GM23338 (cell line): ENCODE measurements at regions not wholly inside any gene's neighbourhood (a gene's known extent, or its start where the extent isn't known, plus 50 kb on each side); places are given as distances from the start of the nearest gene placed in this dataset.

ENCODE experiments used
- ATAC-seq: fragments of 200-7000 bp; cut with Tn5 transposase; 3 replicates; pipeline ENCODE4 v1.9.1; 2020
- DNase-seq: peaks from one replicate; pipeline ENCODE4 v3.0.0-alpha.2; 2015; ENCODE audit warnings: low spot score
- H2AFZ ChIP-seq: fragments of 200-600 bp; sonication (generic); 2 replicates; pipeline ENCODE4 v1.8.0; 2016; ENCODE audit warnings: antibody characterized with exemption, mild to moderate bottlenecking, moderate library complexity
- H3F3A ChIP-seq: fragments of 200-600 bp; sonication (generic); replicated peaks from 2 replicates; pipeline ENCODE4 v1.8.0; 2017; ENCODE audit warnings: antibody characterized with exemption, mixed run types, low read depth
- H3K27ac ChIP-seq: fragments of 200-600 bp; sonication (generic); 2 replicates; pipeline ENCODE4 v1.6.1; 2016; ENCODE audit warnings: low read depth
- H3K27me3 ChIP-seq: fragments of 200-600 bp; sonication (generic); 2 replicates; pipeline ENCODE4 v1.8.0; 2016; ENCODE audit warnings: mild to moderate bottlenecking, mixed run types, moderate library complexity; ENCODE audit not compliant: insufficient read depth
- H3K36me3 ChIP-seq: fragments of 200-600 bp; sonication (generic); 2 replicates; pipeline ENCODE4 v1.8.0; 2016; ENCODE audit warnings: mild to moderate bottlenecking; ENCODE audit not compliant: insufficient read depth
- H3K4me1 ChIP-seq: fragments of 200-600 bp; sonication (generic); 2 replicates; pipeline ENCODE4 v1.8.0; 2016; ENCODE audit warnings: mild to moderate bottlenecking, moderate library complexity; ENCODE audit not compliant: insufficient read depth
- H3K4me2 ChIP-seq: fragments of 200-600 bp; sonication (generic); 2 replicates; pipeline ENCODE4 v1.7.1; 2017; ENCODE audit warnings: mixed run types
- H3K4me3 ChIP-seq: fragments of 200-600 bp; sonication (generic); 2 replicates; pipeline ENCODE4 v1.6.1; 2016; ENCODE audit warnings: mixed run types
- H3K79me2 ChIP-seq: fragments of 200-600 bp; sonication (generic); replicated peaks from 2 replicates; pipeline ENCODE4 v1.8.0; 2017; ENCODE audit warnings: mild to moderate bottlenecking; ENCODE audit not compliant: insufficient read depth
- H3K9me2 ChIP-seq: fragments of 200-600 bp; sonication (generic); 2 replicates; pipeline ENCODE4 v1.8.0; 2017; ENCODE audit not compliant: insufficient read depth
- H4K20me1 ChIP-seq: fragments of 200-600 bp; sonication (generic); replicated peaks from 2 replicates; pipeline ENCODE4 v1.8.0; 2017; ENCODE audit warnings: mild to moderate bottlenecking; ENCODE audit not compliant: insufficient read depth
- H3K27ac Mint-ChIP-seq: 2 replicates; pipeline ENCODE4 v1.8.0; 2020; ENCODE audit warnings: inconsistent platforms, mild to moderate bottlenecking, moderate library complexity, mixed read lengths
- H3K27me3 Mint-ChIP-seq: 3 replicates; pipeline ENCODE4 v1.8.0; 2022; ENCODE audit warnings: low read depth, mild to moderate bottlenecking, moderate library complexity, mixed read lengths, inconsistent platforms; ENCODE audit not compliant: insufficient read depth, poor library complexity
- H3K36me3 Mint-ChIP-seq: 3 replicates; pipeline ENCODE4 v1.8.0; 2021; ENCODE audit warnings: low read depth, mild to moderate bottlenecking, inconsistent platforms, moderate library complexity, mixed read lengths
- H3K4me1 Mint-ChIP-seq: 3 replicates; pipeline ENCODE4 v1.8.0; 2020; ENCODE audit warnings: mild to moderate bottlenecking, inconsistent platforms, mixed read lengths
- H3K4me3 Mint-ChIP-seq: 3 replicates; pipeline ENCODE4 v1.8.0; 2021; ENCODE audit warnings: moderate library complexity, mild to moderate bottlenecking, inconsistent platforms, mixed read lengths
- H3K9me3 Mint-ChIP-seq: 3 replicates; pipeline ENCODE4 v1.8.0; 2020; ENCODE audit warnings: moderate library complexity, mild to moderate bottlenecking, inconsistent platforms, mixed read lengths
- CREB1 ChIP-seq: fragments of 250-450 bp; sonication (Bioruptor Pico); IDR thresholded peaks from 2 replicates; pipeline ENCODE4 v1.5.0; 2020; ENCODE audit warnings: low read depth, mild to moderate bottlenecking, moderate library complexity
- CTCF ChIP-seq, 2 experiments: fragments of 200-600 bp in 1 of 2; sonication (generic) in 1 of 2; conservative IDR thresholded peaks; 2 replicates each; pipeline versions ENCODE4 v1.5.1 to v1.6.1; 2016 to 2017; ENCODE audit warnings: antibody characterized with exemption in 2 of 2, low read depth in 2 of 2, mild to moderate bottlenecking in 2 of 2, moderate library complexity in 1 of 2
- ETS1 ChIP-seq: IDR thresholded peaks from 2 replicates; pipeline ENCODE4 v1.6.1; 2016; ENCODE audit warnings: antibody characterized with exemption
- EZH2 ChIP-seq: fragments of 200-600 bp; sonication (generic); IDR thresholded peaks from one replicate; pipeline ENCODE4 v1.8.0; 2017; ENCODE audit warnings: antibody characterized with exemption, mild to moderate bottlenecking, low read depth; ENCODE audit not compliant: unreplicated experiment
- EZH2phosphoT487 ChIP-seq: fragments of 200-600 bp; sonication (generic); IDR thresholded peaks from one replicate; pipeline ENCODE4 v1.8.1; 2018; ENCODE audit warnings: antibody characterized with exemption; ENCODE audit not compliant: unreplicated experiment
- JUNB ChIP-seq: IDR thresholded peaks from one replicate; pipeline ENCODE4 v1.6.1; 2016; ENCODE audit warnings: antibody characterized with exemption; ENCODE audit not compliant: unreplicated experiment
- NANOG ChIP-seq: IDR thresholded peaks from 2 replicates; pipeline ENCODE4 v1.6.1; 2016; ENCODE audit warnings: antibody characterized with exemption, borderline replicate concordance
- POLR2AphosphoS5 ChIP-seq: IDR thresholded peaks from 2 replicates; pipeline ENCODE4 v1.6.1; 2016; ENCODE audit warnings: antibody characterized with exemption, low read depth
- REST ChIP-seq: IDR thresholded peaks from one replicate; pipeline ENCODE4 v1.6.1; 2018; ENCODE audit warnings: antibody characterized with exemption; ENCODE audit not compliant: unreplicated experiment
- STAT1 ChIP-seq: IDR thresholded peaks from one replicate; pipeline ENCODE4 v1.6.1; 2016; ENCODE audit warnings: antibody characterized with exemption; ENCODE audit not compliant: unreplicated experiment
- ZNF114 ChIP-seq: fragments of 250-450 bp; sonication (Bioruptor Pico); IDR thresholded peaks from 2 replicates; pipeline ENCODE4 v1.5.0; 2020; ENCODE audit warnings: mild to moderate bottlenecking, moderate library complexity

GRCh38 chr4:182085051-182085480, 158.1 kb upstream of the TENM3 start (continued):
- TF ChIP-seq EZH2 (no peak), CREB1 (CRISPR knock-in tag) (no peak), JUNB (no peak), NANOG (peak; percentile 70)

- Histone ChIP-seq H4K20me1 (no peaks in the 10 kb centered on the region), H3K4me2 (no peak overlapping the region), H3K4me1 (peaks cover 35% of the 10 kb centered on the region), H3F3A (no peaks in the 10 kb centered on the region), H3K27me3 (no peaks in the 10 kb centered on the region), H3K36me3 (no peaks in the 10 kb centered on the region), H3K4me3 (no peak overlapping the region), H3K9me2 (no peaks in the 10 kb centered on the region), H2AFZ (no peak overlapping the region), H3K79me2 (no peaks in the 10 kb centered on the region), H3K27ac (no peak overlapping the region)
- Mint-ChIP-seq H3K27me3 (peaks cover 2% of the 10 kb centered on the region), H3K4me3 (no peak overlapping the region), H3K27ac (peak overlapping the region; percentile 60), H3K9me3 (no peaks in the 10 kb centered on the region; the same call in 2 of the 3 replicates), H3K4me1 (peaks cover 37% of the 10 kb centered on the region), H3K36me3 (no peaks in the 10 kb centered on the region)
- TF ChIP-seq JUNB (no peak), CTCF (conservative IDR thresholded peaks at IDR 0.05; ENCODE audit: low read depth in 2 of 2) (peak; percentile 71 to 88)
- peak; percentile 19; the same call in 1 of the 3 replicates for ATAC-seq
- DNase-seq, result peak; percentile 72
These were observed 153.9 kb upstream of the TENM3 start for GRCh38 chr4:182089326-182089725.

GRCh38 chr4:182090186-182090585, 153.0 kb upstream of the TENM3 start:
- H3K36me3 Mint-ChIP-seq, result no peaks in the 10 kb centered on the region
- H3K27ac Mint-ChIP-seq, result no peak overlapping the region
- no peak for ATAC-seq
- TF ChIP-seq REST, result no peak
- TF ChIP-seq CTCF (conservative IDR thresholded peaks at IDR 0.05; ENCODE audit: low read depth in 2 of 2), result no peak
- no peak for TF ChIP-seq ZNF114 (CRISPR knock-in tag)
- TF ChIP-seq CREB1 (CRISPR knock-in tag), result no peak
- no peak for TF ChIP-seq EZH2
- no peak for TF ChIP-seq EZH2phosphoT487
- TF ChIP-seq NANOG, result no peak
- TF ChIP-seq ETS1, result no peak
- TF ChIP-seq STAT1, result no peak
- TF ChIP-seq POLR2AphosphoS5, result no peak

More at GRCh38 chr4:182090186-182090585, 153.0 kb upstream of the TENM3 start:
- Histone ChIP-seq H2AFZ (peak overlapping the region; percentile 45; the same call in 1 of the 2 replicates), H3K79me2 (no peaks in the 10 kb centered on the region), H3K36me3 (no peaks in the 10 kb centered on the region), H3K27ac (no peak overlapping the region), H3K4me3 (no peak overlapping the region), H3K4me2 (no peak overlapping the region), H3K27me3 (no peaks in the 10 kb centered on the region), H3K9me2 (no peaks in the 10 kb centered on the region), H4K20me1 (no peaks in the 10 kb centered on the region), H3F3A (no peaks in the 10 kb centered on the region), H3K4me1 (peaks cover 31% of the 10 kb centered on the region)
- Mint-ChIP-seq H3K4me1 (peaks cover 31% of the 10 kb centered on the region), H3K9me3 (no peaks in the 10 kb centered on the region; the same call in 2 of the 3 replicates), H3K4me3 (no peak overlapping the region), H3K27me3 (peaks cover 2% of the 10 kb centered on the region)
- no peak for DNase-seq
